ENCODE measurements at regions not wholly inside any gene's neighbourhood (a gene's known extent, or its start where the extent isn't known, plus 50 kb on each side); places are given as distances from the start of the nearest gene placed in this dataset.

DNA sequence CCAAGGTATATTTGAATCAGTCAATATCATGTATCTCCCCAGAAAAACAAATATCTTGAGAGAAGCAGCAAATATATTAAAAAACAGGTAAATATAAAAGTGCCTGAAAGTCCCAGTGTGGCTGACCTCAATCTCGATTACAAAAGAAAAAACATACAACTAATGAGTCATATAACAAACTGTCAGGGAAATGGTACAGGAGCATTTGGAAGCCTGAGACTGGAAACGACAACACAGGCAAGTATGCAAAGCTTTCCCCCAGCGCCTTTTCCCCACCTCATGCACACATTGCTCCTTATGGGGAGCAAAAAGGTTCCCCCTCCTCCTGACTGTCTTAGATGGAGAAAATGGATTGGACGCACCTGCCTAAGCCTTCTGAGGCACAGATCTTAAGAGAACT lies 230.7 kb downstream of the TMX3 start:
- 82 to 84% methylated on average over 4 of the region's 4 CpGs for WGBS, 2 donors
- TF ChIP-seq, protein P1, sequence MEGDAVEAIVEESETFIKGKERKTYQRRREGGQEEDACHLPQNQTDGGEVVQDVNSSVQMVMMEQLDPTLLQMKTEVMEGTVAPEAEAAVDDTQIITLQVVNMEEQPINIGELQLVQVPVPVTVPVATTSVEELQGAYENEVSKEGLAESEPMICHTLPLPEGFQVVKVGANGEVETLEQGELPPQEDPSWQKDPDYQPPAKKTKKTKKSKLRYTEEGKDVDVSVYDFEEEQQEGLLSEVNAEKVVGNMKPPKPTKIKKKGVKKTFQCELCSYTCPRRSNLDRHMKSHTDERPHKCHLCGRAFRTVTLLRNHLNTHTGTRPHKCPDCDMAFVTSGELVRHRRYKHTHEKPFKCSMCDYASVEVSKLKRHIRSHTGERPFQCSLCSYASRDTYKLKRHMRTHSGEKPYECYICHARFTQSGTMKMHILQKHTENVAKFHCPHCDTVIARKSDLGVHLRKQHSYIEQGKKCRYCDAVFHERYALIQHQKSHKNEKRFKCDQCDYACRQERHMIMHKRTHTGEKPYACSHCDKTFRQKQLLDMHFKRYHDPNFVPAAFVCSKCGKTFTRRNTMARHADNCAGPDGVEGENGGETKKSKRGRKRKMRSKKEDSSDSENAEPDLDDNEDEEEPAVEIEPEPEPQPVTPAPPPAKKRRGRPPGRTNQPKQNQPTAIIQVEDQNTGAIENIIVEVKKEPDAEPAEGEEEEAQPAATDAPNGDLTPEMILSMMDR (IDR thresholded peaks at IDR 0.05; ENCODE audit: control extremely low read depth, extremely low read depth): no peak
- ATAC-seq (ENCODE audit: insufficient read depth, low FRiP score) (no peak), DNase-seq (no peak)
- Histone ChIP-seq H3K27ac (ENCODE audit: low read depth in 1 of 2, low read length in 1 of 2) (no peak overlapping the region), H3K4me1 (ENCODE audit: control insufficient read depth in 5 of 5, insufficient read depth in 5 of 5, low read length in 5 of 5) (no peaks in the 10 kb centered on the region), H3K27me3 (ENCODE audit: control insufficient read depth in 3 of 3, insufficient read depth in 3 of 3, low read length in 2 of 3) (no peaks in the 10 kb centered on the region), H3K9ac (ENCODE audit: insufficient read depth in 1 of 2, low read length in 2 of 2) (no peak overlapping the region), H3K36me3 (ENCODE audit: control insufficient read depth in 4 of 4, insufficient read depth in 4 of 4, low read length in 4 of 4) (no peaks in the 10 kb centered on the region), H3K4me3 (no peak overlapping the region), H3K9me3 (ENCODE audit: control insufficient read depth in 4 of 4, insufficient read depth in 3 of 4, low read length in 3 of 4) (no peaks in the 10 kb centered on the region)

DNA sequence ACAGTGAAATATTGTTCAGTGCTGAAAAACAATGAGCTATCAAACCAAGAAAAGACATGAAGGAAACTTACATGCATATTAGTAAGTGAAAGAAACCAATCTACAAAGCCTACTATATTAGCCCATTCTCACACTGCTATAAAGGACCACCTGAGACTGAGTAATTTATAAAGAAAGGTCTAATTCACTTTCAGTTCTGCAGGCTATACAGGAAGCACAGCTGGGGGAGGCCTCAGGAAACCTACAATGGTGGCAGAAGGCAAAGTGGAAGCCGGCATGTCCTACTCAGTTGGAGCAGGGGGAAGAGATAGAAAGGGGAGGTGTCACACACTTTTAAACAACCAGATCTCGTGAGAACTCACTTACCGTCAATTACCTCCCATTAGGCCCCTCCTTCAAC lies 232.1 kb downstream of the TMX3 start:
- H3K9me3 ChIP-seq (ENCODE audit: control insufficient read depth in 4 of 4, insufficient read depth in 3 of 4, low read length in 3 of 4): no peaks in the 10 kb centered on the region
- WGBS, 2 donors: 75 to 84% methylated on average over 3 of the region's 3 CpGs
- no peaks in the 10 kb centered on the region for H3K36me3 ChIP-seq (ENCODE audit: control insufficient read depth in 4 of 4, insufficient read depth in 4 of 4, low read length in 4 of 4)
- TF ChIP-seq, protein P1 (IDR thresholded peaks at IDR 0.05; ENCODE audit: control extremely low read depth, extremely low read depth): no peak
- DNase-seq (no peak), ATAC-seq (ENCODE audit: insufficient read depth, low FRiP score) (no peak)
- no peak overlapping the region for H3K9ac ChIP-seq (ENCODE audit: insufficient read depth in 1 of 2, low read length in 2 of 2)
- no peaks in the 10 kb centered on the region for H3K4me1 ChIP-seq (ENCODE audit: control insufficient read depth in 5 of 5, insufficient read depth in 5 of 5, low read length in 5 of 5)
- H3K27me3 ChIP-seq (ENCODE audit: control insufficient read depth in 3 of 3, insufficient read depth in 3 of 3, low read length in 2 of 3): no peaks in the 10 kb centered on the region
- H3K27ac ChIP-seq (ENCODE audit: low read depth in 1 of 2, low read length in 1 of 2): no peak overlapping the region
- H3K4me3 ChIP-seq: no peak overlapping the region

DNA sequence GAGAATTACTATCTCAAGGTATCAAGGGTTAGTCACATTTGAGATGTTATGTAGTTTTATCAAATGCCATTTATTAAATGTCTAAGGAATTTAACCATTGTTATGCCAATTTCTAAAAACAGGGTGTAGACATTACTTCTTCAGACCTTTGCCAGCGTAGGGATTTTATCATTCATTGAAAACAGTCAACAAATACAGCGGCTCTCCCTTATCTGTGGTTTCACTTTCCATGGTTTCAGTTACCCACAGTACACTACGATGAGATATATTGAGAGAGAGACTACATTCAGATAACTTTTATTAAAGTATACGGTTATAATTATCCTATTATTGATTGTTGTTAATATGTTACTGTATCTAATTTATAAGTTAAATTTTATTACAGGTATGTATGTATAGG lies 234.7 kb downstream of the TMX3 start:
- Histone ChIP-seq H3K9ac (ENCODE audit: insufficient read depth in 1 of 2, low read length in 2 of 2) (no peak overlapping the region), H3K27ac (ENCODE audit: low read depth in 1 of 2, low read length in 1 of 2) (no peak overlapping the region), H3K4me1 (ENCODE audit: control insufficient read depth in 5 of 5, insufficient read depth in 5 of 5, low read length in 5 of 5) (no peaks in the 10 kb centered on the region), H3K9me3 (ENCODE audit: control insufficient read depth in 4 of 4, insufficient read depth in 3 of 4, low read length in 3 of 4) (no peaks in the 10 kb centered on the region), H3K36me3 (ENCODE audit: control insufficient read depth in 4 of 4, insufficient read depth in 4 of 4, low read length in 4 of 4) (no peaks in the 10 kb centered on the region), H3K4me3 (no peak overlapping the region), H3K27me3 (ENCODE audit: control insufficient read depth in 3 of 3, insufficient read depth in 3 of 3, low read length in 2 of 3) (no peaks in the 10 kb centered on the region)
- WGBS, 2 donors: 85% methylated on average over 4 of the region's 4 CpGs
- TF ChIP-seq, protein P1 (IDR thresholded peaks at IDR 0.05; ENCODE audit: control extremely low read depth, extremely low read depth): no peak
- ATAC-seq (ENCODE audit: insufficient read depth, low FRiP score) (no peak), DNase-seq (no peak)

DNA sequence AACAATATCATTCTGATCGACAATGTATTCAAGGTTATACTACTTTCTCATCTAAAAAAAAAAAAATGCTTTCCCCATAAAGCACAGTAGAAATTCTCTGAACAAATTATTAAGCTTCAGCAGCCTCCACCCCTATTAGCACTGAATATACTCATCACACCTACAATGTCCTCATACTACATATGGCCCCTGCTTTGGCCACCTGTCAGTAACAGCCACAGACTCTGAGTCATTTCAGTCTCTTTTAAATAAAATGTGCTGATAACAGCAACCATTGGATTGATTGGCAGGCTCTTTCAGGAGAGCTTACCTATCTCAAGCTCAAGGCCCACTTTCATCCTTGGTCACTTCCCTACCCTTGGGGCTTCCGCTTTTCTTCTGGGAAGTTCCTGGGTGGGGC lies 236.7 kb downstream of the TMX3 start:
- Histone ChIP-seq H3K9ac (ENCODE audit: insufficient read depth in 1 of 2, low read length in 2 of 2) (no peak overlapping the region), H3K4me3 (no peak overlapping the region), H3K27ac (ENCODE audit: low read depth in 1 of 2, low read length in 1 of 2) (no peak overlapping the region), H3K36me3 (ENCODE audit: control insufficient read depth in 4 of 4, insufficient read depth in 4 of 4, low read length in 4 of 4) (no peaks in the 10 kb centered on the region), H3K4me1 (ENCODE audit: control insufficient read depth in 5 of 5, insufficient read depth in 5 of 5, low read length in 5 of 5) (peaks cover 0 to 3% (median 0%) of the 10 kb centered on the region in 5 donors), H3K27me3 (ENCODE audit: control insufficient read depth in 3 of 3, insufficient read depth in 3 of 3, low read length in 2 of 3) (no peaks in the 10 kb centered on the region), H3K9me3 (ENCODE audit: control insufficient read depth in 4 of 4, insufficient read depth in 3 of 4, low read length in 3 of 4) (no peaks in the 10 kb centered on the region)
- ATAC-seq (ENCODE audit: insufficient read depth, low FRiP score) (no peak), DNase-seq (no peak)
- 92 to 95% methylated on average over 2 of the region's 2 CpGs for WGBS, 2 donors
- TF ChIP-seq, protein P1 (IDR thresholded peaks at IDR 0.05; ENCODE audit: control extremely low read depth, extremely low read depth): no peak

All from lung (tissue), 11 donors.